Ovary (tissue), 3 donors: ENCODE measurements at regions not wholly inside any gene's neighbourhood (a gene's known extent, or its start where the extent isn't known, plus 50 kb on each side); places are given as distances from the start of the nearest gene placed in this dataset.

Experiments used
- CTCF ChIP-seq, 3 donors: fragments of 450-650 bp in 2 of 3; fragments of 200-600 bp in 1 of 3; IDR thresholded peaks; one replicate each; pipeline versions ENCODE4 v1.5.1 to v1.8.0; 2016 to 2022; ENCODE audit warnings: antibody characterized with exemption in 3 of 3, mild to moderate bottlenecking in 1 of 3
- EP300 ChIP-seq: sonication (generic); formaldehyde crosslinking; IDR thresholded peaks from one replicate; pipeline ENCODE4 v1.6.1; 2017; ENCODE audit warnings: antibody characterized with exemption
- POLR2A ChIP-seq: fragments of 450-650 bp; IDR thresholded peaks from one replicate; pipeline ENCODE4 v1.6.1; 2017; ENCODE audit warnings: antibody characterized with exemption, mild to moderate bottlenecking, moderate library complexity
- donor health status: DM: no; HTN: no; CAD: no.

- TF ChIP-seq CTCF (IDR thresholded peaks at IDR 0.05) (no peak), POLR2A (no peak), EP300 (no peak)
Observed at GRCh38 chr3:3634326-3634725, 164.9 kb upstream of the LRRN1 start.
